ENCODE measurements at regions not wholly inside any gene's neighbourhood (a gene's known extent, or its start where the extent isn't known, plus 50 kb on each side); places are given as distances from the start of the nearest gene placed in this dataset.
"Not testable (repeated sequence)": the region's sequence is repeated elsewhere in the genome, so short reads cannot be mapped to it uniquely, and the experiment has no call there.

GRCh38 chr21:25491267-25491666 lies 116.0 kb downstream of the MRPL39 start:
- no peak for DNase-seq (ENCODE audit: low read depth, low spot score)
- no peak overlapping the region for H3K4me3 ChIP-seq (ENCODE audit: low read depth, low read length)
- in situ Hi-C loops (cut with HindIII; ENCODE audit: low sequenced_read_pairs): no loop called here
- no peak for TF ChIP-seq CTCF (IDR thresholded peaks at IDR 0.05; ENCODE audit: low read depth, low read length)

GRCh38 chr21:25490742-25491141 lies 116.5 kb downstream of the MRPL39 start:
- no peak overlapping the region for H3K4me3 ChIP-seq (ENCODE audit: low read depth, low read length)
- DNase-seq (ENCODE audit: low read depth, low spot score): no peak
- in situ Hi-C loops (cut with HindIII; ENCODE audit: low sequenced_read_pairs): no loop called here
- TF ChIP-seq CTCF (IDR thresholded peaks at IDR 0.05; ENCODE audit: low read depth, low read length): no peak

GRCh38 chr21:25489673-25490072 lies 117.6 kb downstream of the MRPL39 start:
- TF ChIP-seq CTCF (IDR thresholded peaks at IDR 0.05; ENCODE audit: low read depth, low read length): no peak
- no peak overlapping the region for H3K4me3 ChIP-seq (ENCODE audit: low read depth, low read length)
- in situ Hi-C loops (cut with HindIII; ENCODE audit: low sequenced_read_pairs): no loop called here
- no peak for DNase-seq (ENCODE audit: low read depth, low spot score)

GRCh38 chr21:25487046-25487594 lies 120.2 kb downstream of the MRPL39 start:
- DNase-seq (ENCODE audit: low read depth, low spot score): no peak
- H3K4me3 ChIP-seq (ENCODE audit: low read depth, low read length): no peak overlapping the region
- in situ Hi-C loops (cut with HindIII; ENCODE audit: low sequenced_read_pairs): no loop called here
- TF ChIP-seq CTCF (IDR thresholded peaks at IDR 0.05; ENCODE audit: low read depth, low read length): no peak

GRCh38 chr21:25485914-25486313 lies 121.4 kb downstream of the MRPL39 start:
- no peak for TF ChIP-seq CTCF (IDR thresholded peaks at IDR 0.05; ENCODE audit: low read depth, low read length)
- in situ Hi-C loops (cut with HindIII; ENCODE audit: low sequenced_read_pairs): no loop called here
- DNase-seq (ENCODE audit: low read depth, low spot score): no peak
- H3K4me3 ChIP-seq (ENCODE audit: low read depth, low read length): no peak overlapping the region

GRCh38 chr21:25467896-25468295 lies 139.4 kb downstream of the MRPL39 start:
- in situ Hi-C loops (cut with HindIII; ENCODE audit: low sequenced_read_pairs): no loop called here
- no peak for TF ChIP-seq CTCF (IDR thresholded peaks at IDR 0.05; ENCODE audit: low read depth, low read length)
- DNase-seq (ENCODE audit: low read depth, low spot score): no peak
- H3K4me3 ChIP-seq (ENCODE audit: low read depth, low read length): no peak overlapping the region

GRCh38 chr21:25467071-25467470 lies 140.2 kb downstream of the MRPL39 start:
- H3K4me3 ChIP-seq (ENCODE audit: low read depth, low read length); in situ Hi-C loops (cut with HindIII; ENCODE audit: low sequenced_read_pairs); DNase-seq (ENCODE audit: low read depth, low spot score): not testable (repeated sequence)
